Stimulated activated CD8-positive, alpha-beta memory T cell treated with anti-CD3 and anti-CD28 coated beads, Interleukin-4, amount 100 ng/mL, for 48 hours (primary cell): ENCODE measurements at regions not wholly inside any gene's neighbourhood (a gene's known extent, or its start where the extent isn't known, plus 50 kb on each side); places are given as distances from the start of the nearest gene placed in this dataset.

Source experiments
- DNase-seq: peaks from one replicate; pipeline ENCODE4 v3.0.0-alpha.2; 2020

- DNase-seq: no peak
These were observed 203.0 kb downstream of the TRIM29 start for GRCh38 chr11:119934866-119935265.

GRCh38 chr11:119934267-119934666 lies 203.6 kb downstream of the TRIM29 start:
- no peak for DNase-seq

- DNase-seq: no peak
These were observed 204.3 kb downstream of the TRIM29 start for GRCh38 chr11:119933584-119933983.

GRCh38 chr11:119932828-119933562 lies 204.0 kb upstream of the NECTIN1 start:
- no peak for DNase-seq

GRCh38 chr11:119928047-119928446 lies 199.0 kb upstream of the NECTIN1 start:
- DNase-seq: no peak

GRCh38 chr11:119924017-119924416 lies 195.0 kb upstream of the NECTIN1 start:
- DNase-seq: no peak

GRCh38 chr11:119921571-119921970 lies 192.6 kb upstream of the NECTIN1 start:
- DNase-seq: no peak

- DNase-seq: no peak
These were observed 191.8 kb upstream of the NECTIN1 start for GRCh38 chr11:119920666-119921387.

GRCh38 chr11:119919656-119920055 lies 190.7 kb upstream of the NECTIN1 start:
- DNase-seq: no peak

- no peak for DNase-seq
These were observed 189.3 kb upstream of the NECTIN1 start for GRCh38 chr11:119918347-119918746.

GRCh38 chr11:119916568-119916967 lies 187.6 kb upstream of the NECTIN1 start:
- no peak for DNase-seq

- no peak for DNase-seq
These were observed 183.2 kb upstream of the NECTIN1 start for GRCh38 chr11:119912229-119912628.

- DNase-seq: no peak
These were observed 181.7 kb upstream of the NECTIN1 start for GRCh38 chr11:119910650-119911049.

GRCh38 chr11:119910051-119910450 lies 181.1 kb upstream of the NECTIN1 start:
- no peak for DNase-seq

GRCh38 chr11:119909495-119909894 lies 180.5 kb upstream of the NECTIN1 start:
- no peak for DNase-seq

- DNase-seq: no peak
These were observed 180.1 kb upstream of the NECTIN1 start for GRCh38 chr11:119909077-119909476.

- no peak for DNase-seq
These were observed 179.5 kb upstream of the NECTIN1 start for GRCh38 chr11:119908573-119908904.

GRCh38 chr11:119907878-119908572 lies 179.0 kb upstream of the NECTIN1 start:
- DNase-seq: no peak

GRCh38 chr11:119907122-119907851 lies 178.3 kb upstream of the NECTIN1 start:
- no peak for DNase-seq

GRCh38 chr11:119906376-119906775 lies 177.4 kb upstream of the NECTIN1 start:
- DNase-seq: no peak

GRCh38 chr11:119905162-119905561 lies 176.2 kb upstream of the NECTIN1 start:
- DNase-seq: no peak

- DNase-seq: no peak
These were observed 175.6 kb upstream of the NECTIN1 start for GRCh38 chr11:119904531-119905035.

GRCh38 chr11:119903821-119904220 lies 174.8 kb upstream of the NECTIN1 start:
- DNase-seq: no peak
